Head of caudate nucleus (tissue), 42 donors: ENCODE measurements at regions not wholly inside any gene's neighbourhood (a gene's known extent, or its start where the extent isn't known, plus 50 kb on each side); places are given as distances from the start of the nearest gene placed in this dataset.
"Not testable (repeated sequence)": the region's sequence is repeated elsewhere in the genome, so short reads cannot be mapped to it uniquely, and the experiment has no call there.

Experiments
- DNase-seq, 42 donors: peaks; one replicate each; pipeline versions ENCODE4 v3.0.0 to v3.0.0-alpha.2; 2020 to 2021; ENCODE audit warnings: mixed read lengths in 7 of 42
- intact Hi-C: fragments of 100-400 bp; cut with DNase I; formaldehyde crosslinking; loops from one replicate; pipeline ENCODE4 v1.15.0; 2022

DNA sequence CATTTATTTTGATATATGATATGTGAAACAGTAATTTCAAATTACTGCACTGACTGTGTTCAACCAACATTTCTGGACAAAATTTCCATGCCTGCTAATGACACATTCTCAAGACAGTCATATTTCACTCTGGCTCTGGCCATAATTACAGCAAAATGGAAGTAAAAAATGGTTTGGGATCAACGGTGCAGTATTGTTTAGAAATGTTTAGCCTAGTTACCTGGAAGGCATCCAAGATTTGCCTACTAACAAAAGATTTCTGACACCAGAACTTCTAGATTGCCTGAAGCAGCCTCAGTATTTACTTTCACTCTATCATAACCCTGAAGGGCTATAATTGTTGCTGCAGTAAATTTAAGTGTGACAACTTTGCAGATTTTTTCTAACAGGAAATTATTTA, 416.3 kb downstream of the PCDH10 start:
- no peak for DNase-seq
- intact Hi-C loops, result no loop called here

DNA sequence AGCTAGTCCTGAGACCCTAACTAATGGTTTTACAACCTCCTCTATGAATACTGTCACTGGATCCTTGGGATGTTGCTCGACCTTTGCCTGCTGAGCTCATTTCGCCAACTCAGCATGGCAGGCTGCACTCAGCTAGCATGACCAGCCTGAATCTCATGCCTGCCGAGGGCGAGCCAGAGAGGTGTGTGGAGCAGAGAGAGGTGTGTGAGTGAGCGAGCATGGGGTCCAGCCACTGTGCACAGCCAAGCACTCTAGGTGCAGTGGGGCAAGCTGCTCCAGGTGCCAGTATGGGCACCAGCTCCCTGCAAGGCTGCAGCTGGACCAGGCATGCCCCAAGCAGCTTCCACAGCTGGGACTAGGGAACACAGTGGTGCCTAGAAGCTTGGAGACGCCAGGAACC, 410.9 kb downstream of the PCDH10 start:
- intact Hi-C loops, result no loop called here
- no peak for DNase-seq

DNA sequence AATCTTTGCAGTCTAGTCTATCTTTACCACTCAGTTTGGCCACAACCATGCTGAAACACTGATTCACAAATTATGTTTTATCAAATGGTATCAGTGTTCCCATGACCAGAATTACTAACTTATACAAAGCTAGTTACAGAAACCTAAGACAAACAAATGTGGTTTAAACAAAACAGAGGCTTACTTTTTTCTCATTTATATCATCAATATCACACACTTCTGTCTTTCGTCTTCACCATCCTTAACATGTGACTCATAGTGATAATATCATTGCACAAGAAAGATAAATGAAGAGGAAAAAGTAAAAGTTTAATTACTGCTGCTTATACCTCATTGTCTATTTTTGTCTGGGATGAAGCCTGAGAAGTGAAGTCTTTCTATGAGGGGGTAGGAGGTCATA, 406.6 kb downstream of the PCDH10 start:
- intact Hi-C loops, result no loop called here
- no peak for DNase-seq

DNA sequence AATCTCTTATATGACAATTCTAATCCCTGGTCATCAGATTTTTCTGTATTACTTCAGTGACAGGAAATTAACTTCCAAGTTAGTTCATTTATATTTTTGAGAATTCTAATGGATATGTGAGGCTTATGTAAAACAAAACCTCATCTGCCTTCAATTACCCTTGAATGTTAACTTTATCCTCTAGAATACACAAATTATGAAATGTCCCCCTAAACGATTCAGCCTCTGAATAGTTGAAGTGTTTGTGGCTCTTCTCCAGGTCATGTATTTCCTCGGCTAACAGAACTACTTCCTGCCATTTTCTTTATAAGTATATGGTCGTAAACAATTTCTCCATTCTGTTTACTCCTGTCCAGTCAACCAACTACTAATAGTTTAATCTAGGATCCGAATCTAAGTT, 401.3 kb downstream of the PCDH10 start:
- no peak for DNase-seq
- intact Hi-C loops, result no loop called here

DNA sequence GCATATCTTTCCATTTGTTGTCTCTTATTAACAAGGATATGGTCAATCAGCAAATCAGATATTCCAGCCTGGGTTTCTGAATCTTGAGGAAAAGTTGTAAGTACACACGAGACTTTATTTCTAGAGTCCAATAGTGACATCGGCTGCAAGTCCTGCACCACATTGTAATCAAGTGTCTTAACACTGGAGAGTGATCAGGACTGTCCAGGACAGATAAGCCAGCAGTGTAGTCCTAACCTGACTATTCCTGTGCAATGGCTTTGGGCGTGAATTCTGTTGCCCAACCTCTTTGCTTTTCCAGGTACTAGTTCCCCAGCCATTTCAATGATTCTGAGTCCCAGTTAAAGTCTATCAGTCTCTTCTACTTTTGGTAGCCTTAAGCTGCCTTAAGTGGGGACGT, 395.0 kb downstream of the PCDH10 start:
- intact Hi-C loops, result no loop called here
- no peak for DNase-seq

GRCh38 chr4:133537780-133538281, 388.7 kb downstream of the PCDH10 start:
- DNase-seq, result no peak
- intact Hi-C loops, result no loop called here

DNA sequence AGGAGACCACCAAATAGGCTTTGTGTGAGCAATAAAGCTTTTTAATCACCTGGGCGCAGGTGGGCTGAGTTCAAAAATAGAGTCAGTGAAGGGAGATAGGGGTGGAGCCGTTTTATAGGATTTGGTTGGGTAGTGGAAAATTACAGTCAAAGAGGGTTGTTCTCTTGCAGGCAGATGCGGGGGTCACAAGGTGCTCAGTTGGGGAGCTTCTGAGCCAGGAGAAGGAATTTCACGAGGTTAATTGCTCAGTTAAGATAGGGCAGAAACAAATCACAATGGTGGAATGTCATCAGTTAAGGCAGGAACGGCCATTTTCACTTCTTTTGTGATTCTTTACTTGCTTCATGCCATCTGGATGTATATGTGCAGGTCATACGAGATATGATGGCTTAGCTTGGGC, 385.1 kb downstream of the PCDH10 start:
- intact Hi-C loops, result not testable (repeated sequence)

GRCh38 chr4:133524369-133524768, 375.3 kb downstream of the PCDH10 start:
- intact Hi-C loops, result no loop called here
- DNase-seq, result no peak

More for the DNA sequence above, 385.1 kb downstream of the PCDH10 start:
- not testable (repeated sequence) for DNase-seq

DNA sequence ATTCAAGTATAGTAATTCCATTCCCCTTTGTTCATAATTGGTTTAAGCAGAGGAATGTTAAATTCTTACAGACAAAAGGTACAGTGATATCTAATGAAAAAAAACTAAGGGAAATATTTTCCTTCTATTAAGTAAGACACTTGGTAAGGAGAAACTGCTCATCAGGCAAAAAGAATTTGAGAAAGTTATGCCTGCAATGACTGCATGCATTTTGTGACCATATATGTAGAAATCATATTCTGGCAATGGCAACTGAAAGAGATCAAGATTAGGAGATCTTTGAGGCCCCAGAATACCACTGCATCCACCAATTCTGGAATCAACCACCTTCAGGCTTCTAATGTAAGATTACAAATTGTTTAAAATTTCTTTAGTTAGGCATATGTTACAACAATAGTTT, 364.8 kb downstream of the PCDH10 start:
- intact Hi-C loops, result no loop called here

GRCh38 chr4:133498149-133498548, 349.1 kb downstream of the PCDH10 start:
- no peak for DNase-seq
- intact Hi-C loops, result no loop called here

More for the DNA sequence above, 364.8 kb downstream of the PCDH10 start:
- no peak for DNase-seq

- no peak for DNase-seq
- intact Hi-C loops, result no loop called here
Observed at GRCh38 chr4:133493776-133494175, 344.7 kb downstream of the PCDH10 start.

DNA sequence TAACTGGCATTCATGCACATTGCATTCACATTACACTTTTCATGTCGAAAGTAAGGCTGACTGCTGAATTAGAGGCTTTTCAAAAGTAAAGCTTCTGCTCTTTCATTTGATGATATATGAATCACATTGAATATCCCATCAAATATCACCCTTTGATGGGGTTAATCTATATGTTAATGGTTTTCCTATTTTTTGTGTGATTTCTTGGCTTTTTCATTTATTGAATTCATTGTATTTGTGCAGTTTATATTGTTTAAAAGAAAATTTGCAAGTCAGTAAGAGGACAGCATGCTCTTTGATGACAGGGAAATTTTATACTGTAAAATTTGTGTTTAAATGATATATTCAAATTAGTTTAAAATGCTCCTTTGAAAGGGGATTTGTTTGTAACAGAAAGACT, 344.1 kb downstream of the PCDH10 start:
- intact Hi-C loops, result no loop called here

DNA sequence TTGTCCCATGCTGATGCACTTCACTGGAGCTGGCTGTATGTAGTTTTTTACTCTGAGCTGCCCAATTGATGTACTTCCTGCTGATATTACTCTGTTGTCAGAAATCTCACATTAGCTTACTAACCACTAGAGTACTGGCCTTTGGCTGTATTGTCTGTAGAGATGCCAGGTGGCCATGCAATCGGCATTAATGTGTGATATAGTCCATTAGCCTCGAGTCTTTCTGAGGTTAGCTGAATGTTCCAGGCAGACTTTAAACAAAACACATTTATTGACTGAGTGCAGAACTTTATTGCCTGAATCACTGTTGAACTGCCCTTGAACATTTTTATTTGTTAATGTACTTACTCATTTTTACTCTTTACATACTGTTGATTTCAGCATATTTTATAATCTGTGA, 335.2 kb downstream of the PCDH10 start:
- intact Hi-C loops, result no loop called here

More for the DNA sequence above, 344.1 kb downstream of the PCDH10 start:
- no peak for DNase-seq

DNA sequence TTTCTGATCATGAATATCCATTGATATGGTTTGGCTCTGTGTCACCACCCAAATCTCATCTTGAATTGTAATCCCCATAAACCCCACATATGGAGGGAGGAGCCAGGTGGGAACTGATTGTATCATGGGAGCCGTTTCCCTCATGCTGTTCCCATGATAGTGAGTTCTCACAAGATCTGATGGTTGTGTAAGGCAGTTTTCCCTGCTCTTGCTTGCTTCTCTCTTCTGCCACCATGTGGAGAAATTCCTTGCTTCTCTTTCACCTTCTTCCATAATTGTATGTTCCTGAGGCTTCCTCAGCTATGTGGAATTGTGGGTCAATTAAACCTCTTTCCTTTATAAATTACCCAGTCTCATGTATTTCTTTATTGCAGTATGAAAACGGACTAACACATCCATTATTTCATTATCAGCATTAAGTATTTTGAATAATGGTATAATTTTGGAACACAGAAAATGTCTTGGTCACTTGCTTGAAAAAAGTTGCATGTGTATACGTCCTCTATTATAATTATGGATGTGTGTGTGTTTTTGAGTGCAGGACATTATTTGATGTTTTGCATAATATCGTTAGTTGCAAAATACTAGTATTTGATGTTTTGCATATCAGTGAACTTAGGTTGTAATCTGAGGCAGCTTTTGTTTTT, 334.6 kb downstream of the PCDH10 start:
- intact Hi-C loops, result no loop called here
- DNase-seq, result peak in 16 of 42 donors; percentile 4 to 56 (median 24)

More for the DNA sequence above, 335.2 kb downstream of the PCDH10 start:
- DNase-seq, result no peak

DNA sequence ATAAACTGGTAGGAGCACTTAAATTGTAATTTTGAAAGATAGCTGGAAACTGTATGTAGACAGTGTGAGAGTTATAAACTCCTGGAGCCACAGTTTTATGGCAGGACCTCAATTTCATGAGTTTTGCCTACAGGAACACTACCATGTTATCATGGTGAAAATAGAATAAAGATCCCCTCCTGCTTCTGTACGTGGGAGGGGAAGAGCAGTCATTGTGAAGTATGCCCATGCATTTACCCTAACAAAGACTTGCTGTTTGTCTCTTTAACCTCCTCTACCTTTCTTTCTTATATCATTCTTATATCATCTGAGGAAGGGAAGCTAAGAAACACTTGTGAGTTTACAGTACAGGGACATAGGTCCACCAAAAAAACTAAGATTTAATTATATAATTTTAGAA, 327.0 kb downstream of the PCDH10 start:
- no peak for DNase-seq
- intact Hi-C loops, result no loop called here

GRCh38 chr4:133474501-133474900, 325.4 kb downstream of the PCDH10 start:
- intact Hi-C loops, result no loop called here
- no peak for DNase-seq

DNA sequence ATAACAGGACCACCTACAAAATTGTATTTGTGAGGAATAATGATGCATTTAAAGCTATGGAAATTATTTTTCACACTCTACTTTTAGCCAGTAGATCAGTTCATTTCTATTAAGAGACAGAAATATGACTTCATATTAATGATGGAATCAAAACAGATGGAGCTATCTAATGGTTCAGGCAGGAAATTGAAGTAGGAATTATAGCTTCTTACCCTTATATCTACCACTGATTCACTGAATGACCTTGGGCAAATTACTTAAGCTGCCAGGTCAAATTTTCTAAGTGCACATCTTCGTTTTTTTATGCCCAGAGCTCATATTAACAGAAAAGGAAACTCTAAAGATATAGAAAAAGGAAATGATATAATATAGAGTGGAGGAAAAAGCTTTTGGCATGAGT, 323.1 kb downstream of the PCDH10 start:
- no peak for DNase-seq

DNA sequence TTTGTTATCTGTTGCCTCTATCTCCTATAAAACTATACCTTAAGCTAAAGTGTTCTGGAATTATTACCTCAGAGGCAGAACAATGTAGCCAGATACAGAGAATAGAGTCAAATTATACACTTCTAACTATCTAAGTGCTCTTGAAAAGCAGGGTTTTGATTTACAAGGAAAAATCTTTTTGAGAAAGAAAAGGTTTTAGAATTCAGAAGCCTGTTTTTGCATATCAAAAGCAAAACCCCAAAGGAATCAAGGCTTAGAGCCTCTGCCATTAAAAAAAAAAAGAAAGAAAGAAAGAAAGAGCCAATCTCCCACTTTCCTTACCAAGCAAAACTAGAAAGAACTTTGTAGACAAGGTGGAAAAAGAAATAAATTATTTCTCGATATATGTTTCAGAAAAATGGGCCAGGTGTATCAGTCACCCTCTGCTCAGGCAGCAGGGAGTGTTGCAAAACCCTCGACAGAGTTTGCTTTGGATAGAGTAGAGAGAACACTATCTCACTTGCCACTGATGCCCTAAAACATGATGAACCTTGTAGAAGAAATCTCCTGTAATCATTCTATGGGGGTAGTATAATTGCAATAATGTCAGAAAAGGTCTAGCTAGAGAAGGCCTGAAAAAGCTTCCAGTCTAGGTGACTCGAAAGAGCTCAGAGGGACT, 318.3 kb downstream of the PCDH10 start:
- no peak for DNase-seq
- intact Hi-C loops, result no loop called here

More for the DNA sequence above, 323.1 kb downstream of the PCDH10 start:
- intact Hi-C loops, result no loop called here

GRCh38 chr4:133465022-133465421, 315.9 kb downstream of the PCDH10 start:
- no peak for DNase-seq
- intact Hi-C loops, result no loop called here

DNA sequence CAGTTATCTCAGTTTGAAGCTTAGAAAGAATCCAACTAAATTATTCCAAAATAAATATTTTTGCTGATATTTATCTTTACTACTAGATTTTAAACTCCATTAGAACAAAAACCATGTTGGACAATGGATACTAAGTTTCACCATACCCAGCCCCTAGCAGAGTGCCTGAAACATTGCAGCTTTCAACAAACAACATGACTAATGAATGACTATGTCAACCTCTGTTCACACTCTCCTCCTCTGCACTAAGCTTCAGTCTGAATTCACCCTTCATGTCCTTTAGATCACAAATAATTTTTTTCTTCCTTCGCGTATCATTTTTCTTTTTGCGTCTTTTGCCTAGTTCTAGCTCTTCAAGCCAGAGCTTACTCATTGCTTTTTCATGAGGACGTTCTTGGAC, 315.2 kb downstream of the PCDH10 start:
- intact Hi-C loops, result no loop called here

GRCh38 chr4:133452678-133453077, 303.6 kb downstream of the PCDH10 start:
- intact Hi-C loops, result no loop called here
- DNase-seq, result no peak

More for the DNA sequence above, 315.2 kb downstream of the PCDH10 start:
- no peak for DNase-seq
